ENCODE measurements at regions not wholly inside any gene's neighbourhood (a gene's known extent, or its start where the extent isn't known, plus 50 kb on each side); places are given as distances from the start of the nearest gene placed in this dataset.
"Not testable (repeated sequence)": the region's sequence is repeated elsewhere in the genome, so short reads cannot be mapped to it uniquely, and the experiment has no call there.

GRCh38 chr2:177002983-177003382 lies 209.6 kb upstream of the HNRNPA3 start:
- no peak for DNase-seq (ENCODE audit: insufficient read length, low spot score)
- TF ChIP-seq POLR2A (IDR thresholded peaks at IDR 0.05; ENCODE audit: low read depth, low read length) (no peak), POLR2AphosphoS5 (IDR thresholded peaks at IDR 0.05; ENCODE audit: low read depth, low read length) (no peak), POU2F2 (IDR thresholded peaks at IDR 0.05; ENCODE audit: low read depth, low read length) (no peak), TAF1 (IDR thresholded peaks at IDR 0.05; ENCODE audit: low read depth, low read length) (no peak), PAX5 (IDR thresholded peaks at IDR 0.05; ENCODE audit: insufficient read depth, low read length, severe bottlenecking) (no peak)
- FAIRE-seq, result no peak

GRCh38 chr2:177007726-177008125 lies 204.9 kb upstream of the HNRNPA3 start:
- not testable (repeated sequence) for DNase-seq (ENCODE audit: insufficient read length, low spot score); FAIRE-seq

GRCh38 chr2:177008662-177009061 lies 203.9 kb upstream of the HNRNPA3 start:
- not testable (repeated sequence) for DNase-seq (ENCODE audit: insufficient read length, low spot score); FAIRE-seq

- DNase-seq (ENCODE audit: insufficient read length, low spot score), result no peak
- TF ChIP-seq TAF1 (IDR thresholded peaks at IDR 0.05; ENCODE audit: low read depth, low read length) (no peak), POLR2A (IDR thresholded peaks at IDR 0.05; ENCODE audit: low read depth, low read length) (no peak)
- no peak for FAIRE-seq
Measured at GRCh38 chr2:177010146-177010545, 202.4 kb upstream of the HNRNPA3 start.

GRCh38 chr2:177010861-177011260 lies 201.7 kb upstream of the HNRNPA3 start:
- DNase-seq (ENCODE audit: insufficient read length, low spot score), result no peak
- TF ChIP-seq PAX5 (IDR thresholded peaks at IDR 0.05; ENCODE audit: insufficient read depth, low read length, severe bottlenecking), result no peak
- TF ChIP-seq SPI1 (IDR thresholded peaks at IDR 0.05; ENCODE audit: low read depth, low read length), result no peak
- TF ChIP-seq POLR2A (IDR thresholded peaks at IDR 0.05; ENCODE audit: low read depth, low read length), result no peak
- no peak for TF ChIP-seq POLR2AphosphoS5 (IDR thresholded peaks at IDR 0.05; ENCODE audit: low read depth, low read length)
- no peak for TF ChIP-seq TAF1 (IDR thresholded peaks at IDR 0.05; ENCODE audit: low read depth, low read length)
- TF ChIP-seq POU2F2 (IDR thresholded peaks at IDR 0.05; ENCODE audit: low read depth, low read length), result no peak
- FAIRE-seq, result no peak

- TF ChIP-seq POLR2A (IDR thresholded peaks at IDR 0.05; ENCODE audit: low read depth, low read length) (no peak), SPI1 (IDR thresholded peaks at IDR 0.05; ENCODE audit: low read depth, low read length) (no peak), POU2F2 (IDR thresholded peaks at IDR 0.05; ENCODE audit: low read depth, low read length) (no peak), TAF1 (IDR thresholded peaks at IDR 0.05; ENCODE audit: low read depth, low read length) (no peak), POLR2AphosphoS5 (IDR thresholded peaks at IDR 0.05; ENCODE audit: low read depth, low read length) (no peak)
- DNase-seq (ENCODE audit: insufficient read length, low spot score) (no peak), FAIRE-seq (no peak)
Measured at GRCh38 chr2:177014946-177015345, 197.6 kb upstream of the HNRNPA3 start.

- DNase-seq (ENCODE audit: insufficient read length, low spot score), result no peak
- no peak for FAIRE-seq
- TF ChIP-seq SPI1 (IDR thresholded peaks at IDR 0.05; ENCODE audit: low read depth, low read length), result no peak
- no peak for TF ChIP-seq POLR2A (IDR thresholded peaks at IDR 0.05; ENCODE audit: low read depth, low read length)
- TF ChIP-seq POU2F2 (IDR thresholded peaks at IDR 0.05; ENCODE audit: low read depth, low read length), result no peak
- no peak for TF ChIP-seq PAX5 (IDR thresholded peaks at IDR 0.05; ENCODE audit: insufficient read depth, low read length, severe bottlenecking)
- TF ChIP-seq POLR2AphosphoS5 (IDR thresholded peaks at IDR 0.05; ENCODE audit: low read depth, low read length), result no peak
- no peak for TF ChIP-seq TAF1 (IDR thresholded peaks at IDR 0.05; ENCODE audit: low read depth, low read length)
Measured at GRCh38 chr2:177015356-177015923, 197.2 kb upstream of the HNRNPA3 start.

- TF ChIP-seq POU2F2 (IDR thresholded peaks at IDR 0.05; ENCODE audit: low read depth, low read length) (no peak), TAF1 (IDR thresholded peaks at IDR 0.05; ENCODE audit: low read depth, low read length) (no peak), POLR2AphosphoS5 (IDR thresholded peaks at IDR 0.05; ENCODE audit: low read depth, low read length) (no peak), POLR2A (IDR thresholded peaks at IDR 0.05; ENCODE audit: low read depth, low read length) (no peak), PAX5 (IDR thresholded peaks at IDR 0.05; ENCODE audit: insufficient read depth, low read length, severe bottlenecking) (no peak), SPI1 (IDR thresholded peaks at IDR 0.05; ENCODE audit: low read depth, low read length) (no peak)
Measured at GRCh38 chr2:177020524-177021119, 192.0 kb upstream of the HNRNPA3 start.

GRCh38 chr2:177021706-177022343 lies 190.8 kb upstream of the HNRNPA3 start:
- no peak for TF ChIP-seq PAX5 (IDR thresholded peaks at IDR 0.05; ENCODE audit: insufficient read depth, low read length, severe bottlenecking)
- no peak for TF ChIP-seq POLR2A (IDR thresholded peaks at IDR 0.05; ENCODE audit: low read depth, low read length)
- TF ChIP-seq TAF1 (IDR thresholded peaks at IDR 0.05; ENCODE audit: low read depth, low read length), result no peak
- no peak for TF ChIP-seq SPI1 (IDR thresholded peaks at IDR 0.05; ENCODE audit: low read depth, low read length)
- TF ChIP-seq POLR2AphosphoS5 (IDR thresholded peaks at IDR 0.05; ENCODE audit: low read depth, low read length), result no peak
- no peak for TF ChIP-seq POU2F2 (IDR thresholded peaks at IDR 0.05; ENCODE audit: low read depth, low read length)
- FAIRE-seq (no peak), DNase-seq (ENCODE audit: insufficient read length, low spot score) (no peak)

More at GRCh38 chr2:177020524-177021119, 192.0 kb upstream of the HNRNPA3 start:
- DNase-seq (ENCODE audit: insufficient read length, low spot score) (no peak), FAIRE-seq (no peak)

GRCh38 chr2:177024765-177025164 lies 187.8 kb upstream of the HNRNPA3 start:
- FAIRE-seq, result no peak

More at GRCh38 chr2:177024765-177025164, 187.8 kb upstream of the HNRNPA3 start:
- TF ChIP-seq SPI1 (IDR thresholded peaks at IDR 0.05; ENCODE audit: low read depth, low read length) (no peak), POU2F2 (IDR thresholded peaks at IDR 0.05; ENCODE audit: low read depth, low read length) (no peak)
- DNase-seq (ENCODE audit: insufficient read length, low spot score), result no peak

All from GM12891 (cell line).